Activated CD8-positive, alpha-beta memory T cell treated with anti-CD3 and anti-CD28 coated beads for 36 hours (primary cell): ENCODE measurements at regions not wholly inside any gene's neighbourhood (a gene's known extent, or its start where the extent isn't known, plus 50 kb on each side); places are given as distances from the start of the nearest gene placed in this dataset.

Experiments used
- CTCF ChIA-PET: fragments of 350-600 bp; sonication (Branson Sonifier 250); formaldehyde crosslinking; loops from one replicate; lab custom pipeline; 2021; ENCODE audit warnings: antibody characterized with exemption; lab: Charles Lee
- POLR2A ChIA-PET: fragments of 350-600 bp; sonication (Branson Sonifier 250); formaldehyde crosslinking; loops from one replicate; lab custom pipeline; 2021; ENCODE audit warnings: antibody characterized with exemption; lab: Charles Lee

DNA sequence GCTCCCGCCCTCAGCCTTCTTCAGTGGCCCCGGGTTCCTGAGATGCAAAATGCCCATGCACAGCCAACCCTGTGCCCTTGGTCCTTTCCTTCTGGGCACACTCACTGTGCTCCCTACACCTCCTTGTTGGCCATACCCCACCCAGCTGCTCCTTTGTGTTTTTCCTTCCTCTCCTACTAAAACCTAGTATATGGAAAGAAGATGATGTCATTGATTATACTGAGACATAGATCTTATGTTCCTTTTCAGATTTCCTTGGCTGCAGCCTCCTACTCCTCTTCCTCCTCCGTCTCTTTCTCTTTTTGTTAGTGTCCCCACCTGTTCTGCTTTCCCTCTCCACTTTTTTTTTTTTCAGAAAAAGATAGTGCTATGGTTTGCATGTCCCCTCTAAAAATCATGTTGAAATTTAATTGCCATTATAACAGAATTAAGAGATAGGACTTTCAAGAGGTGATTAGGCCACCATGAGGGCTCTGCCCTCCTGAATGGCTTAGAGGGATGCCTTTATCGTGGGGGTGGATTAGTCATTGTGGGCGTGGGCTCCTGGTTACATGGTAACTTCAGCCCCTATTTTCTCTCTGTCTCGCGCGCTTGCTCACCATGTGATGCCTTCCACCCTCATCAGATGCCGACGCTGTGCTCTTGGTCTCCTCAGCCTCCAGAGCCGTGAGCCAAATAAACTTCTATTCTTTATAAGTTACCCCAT is 254.9 kb upstream of the GATB start:
- ChIA-PET CTCF (no interaction called here), POLR2A (no interaction called here)

DNA sequence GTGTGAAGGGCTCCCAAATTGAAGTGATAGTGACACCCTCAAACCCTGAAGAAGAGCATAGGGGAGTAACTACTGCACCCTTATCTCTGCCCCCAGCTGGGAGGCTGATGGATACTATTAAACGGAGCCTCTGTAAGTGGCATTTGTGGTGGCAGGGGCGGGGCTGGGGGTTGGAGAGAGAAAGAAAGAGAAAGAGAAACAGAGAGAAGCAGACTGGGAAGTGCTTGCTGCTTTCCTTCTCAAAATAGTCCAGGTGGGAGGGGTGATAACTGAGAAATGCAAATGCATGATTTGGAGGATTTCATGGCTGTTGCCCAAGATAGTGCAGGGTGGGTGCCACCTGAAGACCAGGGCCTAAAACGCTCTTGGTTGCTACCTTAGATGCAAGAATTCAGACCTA is 253.5 kb upstream of the GATB start:
- ChIA-PET POLR2A (no interaction called here), CTCF (no interaction called here)

DNA sequence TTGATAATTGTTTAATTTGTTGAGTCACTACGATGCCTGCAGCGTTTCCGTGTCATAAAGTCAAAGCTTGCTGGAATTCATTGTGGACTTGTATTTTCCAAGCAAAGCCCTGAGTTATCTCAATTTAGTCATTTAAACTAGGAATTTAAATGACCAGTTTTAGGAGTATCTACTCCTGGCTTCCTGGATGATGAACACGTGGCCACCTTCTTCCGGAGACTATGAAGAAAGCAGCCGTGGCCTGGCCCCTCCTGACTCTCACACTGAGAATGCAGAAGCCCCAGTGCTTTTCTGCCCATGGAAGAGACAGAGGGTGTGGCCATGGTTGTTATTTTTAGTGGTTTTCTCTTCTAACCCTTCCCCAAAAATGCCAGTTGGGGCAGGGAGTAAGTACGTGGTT is 250.7 kb upstream of the GATB start:
- ChIA-PET POLR2A (no interaction called here), CTCF (no interaction called here)

DNA sequence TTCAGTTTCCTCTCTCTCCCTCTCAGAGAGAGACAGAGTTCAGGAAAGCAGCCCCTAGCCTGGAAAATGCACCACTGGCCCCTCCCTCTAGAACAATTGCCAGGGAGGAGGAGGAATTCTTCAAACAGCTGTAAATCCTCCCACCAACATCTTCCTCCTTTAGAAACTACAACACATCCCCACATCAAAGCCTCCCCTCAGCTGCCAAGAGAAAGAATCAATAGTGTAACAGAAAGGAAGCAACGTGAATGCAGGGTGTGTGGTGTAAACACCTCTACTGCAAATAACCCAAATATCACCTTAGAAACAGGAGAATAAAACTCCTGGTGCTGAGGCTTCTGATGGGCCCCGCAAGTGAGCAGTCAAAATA is 249.9 kb upstream of the GATB start:
- ChIA-PET POLR2A (no interaction called here), CTCF (no interaction called here)

DNA sequence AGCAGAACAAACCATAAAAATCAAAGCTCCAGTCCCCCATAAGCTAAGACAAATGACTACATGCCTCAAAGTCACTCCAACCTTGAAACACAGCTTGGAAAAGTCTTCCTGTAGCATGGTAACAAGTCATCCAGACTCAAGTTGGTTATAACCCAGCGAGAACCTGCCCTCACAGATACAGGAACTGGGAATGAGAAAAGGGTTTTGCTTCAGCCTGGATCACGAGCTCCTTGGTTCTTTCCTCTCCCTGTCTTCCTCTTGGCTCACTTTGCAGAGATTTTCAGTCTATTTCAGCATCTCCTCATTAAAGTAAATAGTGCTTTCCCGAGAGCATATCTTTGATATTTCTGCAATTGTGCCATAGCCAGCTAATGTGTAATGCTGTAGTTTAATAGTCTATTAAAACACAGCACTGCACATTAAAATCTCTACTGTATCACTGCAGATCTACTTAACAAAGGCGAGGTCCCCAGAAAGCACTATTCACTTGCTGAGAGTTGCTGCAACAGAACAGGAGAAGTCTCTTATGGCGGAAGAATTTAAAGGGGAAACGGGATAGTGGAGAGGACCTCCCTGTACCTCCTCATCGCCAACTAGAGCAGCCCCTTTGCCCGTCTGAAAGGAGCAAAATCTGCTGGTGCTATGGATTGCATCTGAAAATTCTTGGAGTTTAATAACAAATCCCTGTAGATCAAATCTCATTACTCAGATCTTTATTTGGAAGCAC is 249.3 kb upstream of the GATB start:
- POLR2A ChIA-PET = no interaction called here
- CTCF ChIA-PET = no interaction called here

DNA sequence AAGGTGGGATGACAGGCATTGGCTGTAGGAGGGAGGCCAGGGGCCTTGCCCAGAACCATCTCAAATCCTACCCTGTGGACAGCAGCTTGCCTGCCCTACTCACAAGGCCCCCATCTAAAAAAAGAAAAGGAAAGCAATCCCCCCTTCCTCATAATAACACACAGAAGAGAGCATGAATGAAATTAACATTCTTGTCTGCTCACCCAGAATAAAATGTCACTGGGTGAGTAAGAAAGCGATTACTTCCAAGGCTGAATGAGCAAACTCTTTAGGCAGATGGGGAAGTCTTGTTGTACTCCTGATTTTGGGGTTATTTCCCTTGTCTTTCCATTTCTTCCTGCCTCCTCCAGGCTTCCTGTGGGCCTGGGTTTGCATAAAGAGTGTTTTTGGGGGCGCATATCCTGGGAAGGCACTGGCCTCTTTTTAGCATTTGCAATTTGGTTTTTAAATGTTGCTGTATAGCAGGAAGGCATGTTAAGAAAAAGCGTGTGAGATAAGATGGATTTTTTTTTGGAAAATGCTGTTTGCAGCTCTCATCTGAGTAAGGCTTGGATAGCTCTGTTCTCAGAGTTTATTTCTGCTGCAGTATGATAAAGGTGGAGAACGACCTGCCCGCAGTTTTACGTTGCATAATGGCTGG is 248.3 kb upstream of the GATB start:
- CTCF ChIA-PET = no interaction called here
- POLR2A ChIA-PET = no interaction called here

DNA sequence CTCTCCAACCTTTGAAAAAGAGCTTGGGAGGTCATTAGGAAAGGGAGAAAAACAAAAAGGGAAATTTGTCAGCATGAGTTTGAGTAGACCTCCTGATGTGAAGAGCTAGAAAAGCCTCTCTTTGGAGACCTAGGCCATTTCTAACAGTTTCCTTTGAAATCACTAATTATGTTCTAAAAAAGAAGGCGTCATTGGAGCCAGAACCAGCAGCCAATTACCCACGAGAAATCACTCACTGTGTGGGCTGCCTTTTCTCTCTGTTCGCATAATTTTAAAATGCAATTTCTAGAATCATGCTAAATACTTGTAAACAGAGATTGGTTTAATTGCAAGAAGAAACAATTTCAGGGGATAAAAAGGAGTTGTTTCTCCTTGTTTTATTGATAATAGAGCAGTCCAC is 246.3 kb upstream of the GATB start:
- POLR2A ChIA-PET = no interaction called here
- CTCF ChIA-PET = no interaction called here

DNA sequence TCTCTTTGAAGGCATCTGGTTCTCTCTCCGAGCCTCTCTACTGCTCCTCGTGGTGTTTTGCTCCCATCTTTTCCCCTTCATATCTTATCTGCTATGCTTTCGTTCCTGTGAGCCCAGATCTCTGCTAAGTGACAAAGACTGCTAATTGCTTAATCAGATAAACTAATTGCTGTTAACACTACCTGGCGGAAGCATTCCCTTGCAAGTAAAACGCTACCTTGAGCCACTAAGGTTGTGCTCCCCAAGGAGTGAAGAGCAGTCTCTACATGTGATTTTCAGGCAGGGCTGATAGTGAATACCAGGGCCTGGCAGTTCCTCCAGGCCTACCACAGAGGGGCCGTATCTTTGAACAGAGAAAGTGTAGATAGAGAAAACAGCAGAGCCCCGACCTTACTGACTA is 244.0 kb upstream of the GATB start:
- ChIA-PET POLR2A (no interaction called here), CTCF (no interaction called here)

DNA sequence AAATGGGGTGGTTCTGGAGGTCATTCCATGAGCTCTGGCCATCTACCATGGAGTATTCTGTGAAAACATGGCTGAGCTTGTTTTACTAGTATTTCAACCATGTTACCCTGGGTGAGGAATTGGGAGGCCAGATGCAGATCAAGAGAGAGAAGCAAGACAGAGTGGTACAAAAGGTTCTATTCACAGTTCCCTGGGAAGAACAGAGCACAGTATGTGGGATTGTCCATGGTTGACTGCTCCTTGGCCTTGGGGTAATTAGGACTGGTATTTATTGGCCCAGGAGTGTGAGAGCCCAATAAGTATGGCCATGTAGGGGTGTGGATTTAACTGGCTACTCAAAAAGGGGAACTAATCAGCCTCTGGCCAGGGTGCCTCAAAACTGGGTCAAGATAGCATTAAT is 239.7 kb upstream of the GATB start:
- POLR2A ChIA-PET = no interaction called here
- CTCF ChIA-PET = no interaction called here

DNA sequence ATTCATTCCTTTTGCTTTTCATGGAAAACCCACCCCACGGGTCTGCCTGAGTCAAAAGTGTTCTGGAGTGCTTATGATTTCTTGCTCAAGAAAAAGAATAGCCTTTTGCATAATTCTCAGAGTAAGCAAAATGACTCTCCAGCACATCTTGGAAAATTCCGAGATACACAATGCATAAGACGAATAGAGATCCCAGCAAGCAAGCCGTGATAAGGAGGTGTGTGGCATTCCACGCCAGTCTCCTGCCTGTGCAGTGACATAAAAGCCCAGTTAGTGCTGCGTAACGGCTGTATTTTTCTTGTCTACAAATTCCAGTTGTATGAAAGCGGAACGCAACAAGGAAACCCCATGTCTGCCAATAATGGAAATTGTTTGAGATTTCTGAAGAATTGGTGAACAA is 237.9 kb upstream of the GATB start:
- ChIA-PET CTCF (no interaction called here), POLR2A (no interaction called here)

DNA sequence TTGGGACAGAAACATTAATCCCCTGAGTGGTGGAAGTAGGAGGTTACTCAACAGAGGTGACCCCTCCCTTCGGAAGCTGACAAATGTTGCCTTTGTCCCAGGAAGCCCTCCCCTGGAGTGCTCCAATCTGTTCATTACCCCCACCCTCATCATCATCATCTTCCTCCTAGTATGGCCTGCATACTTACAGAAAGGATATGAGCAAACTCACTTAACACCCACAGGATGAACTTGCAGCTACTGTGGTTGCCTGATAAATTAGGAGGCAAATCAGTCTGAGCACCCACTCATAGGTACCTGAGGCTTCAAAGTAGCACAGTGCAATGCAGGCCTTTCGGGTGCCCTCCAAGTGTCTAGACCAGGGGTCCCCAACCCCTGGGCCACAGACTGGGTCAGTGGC is 236.7 kb upstream of the GATB start:
- ChIA-PET POLR2A (no interaction called here), CTCF (no interaction called here)

DNA sequence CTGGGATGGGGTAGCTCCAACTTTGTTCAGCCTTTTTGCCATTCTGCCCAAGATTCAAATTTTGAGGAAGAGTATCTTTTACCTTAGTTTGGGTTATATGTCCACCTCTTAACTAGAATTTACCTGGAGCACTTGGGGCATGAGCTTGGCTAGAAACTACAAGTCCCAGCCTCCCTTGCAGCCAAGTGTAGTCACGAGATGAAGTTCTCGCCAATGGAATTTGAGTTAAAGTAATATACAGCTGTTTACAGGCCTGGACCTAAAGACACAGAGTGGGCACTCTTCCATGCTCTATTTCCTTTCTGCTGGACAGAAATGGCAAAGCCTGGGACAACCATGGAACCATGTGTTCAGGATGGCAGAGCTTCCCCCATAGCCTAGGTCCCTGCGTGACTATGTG is 233.6 kb upstream of the GATB start:
- ChIA-PET POLR2A (no interaction called here), CTCF (no interaction called here)

DNA sequence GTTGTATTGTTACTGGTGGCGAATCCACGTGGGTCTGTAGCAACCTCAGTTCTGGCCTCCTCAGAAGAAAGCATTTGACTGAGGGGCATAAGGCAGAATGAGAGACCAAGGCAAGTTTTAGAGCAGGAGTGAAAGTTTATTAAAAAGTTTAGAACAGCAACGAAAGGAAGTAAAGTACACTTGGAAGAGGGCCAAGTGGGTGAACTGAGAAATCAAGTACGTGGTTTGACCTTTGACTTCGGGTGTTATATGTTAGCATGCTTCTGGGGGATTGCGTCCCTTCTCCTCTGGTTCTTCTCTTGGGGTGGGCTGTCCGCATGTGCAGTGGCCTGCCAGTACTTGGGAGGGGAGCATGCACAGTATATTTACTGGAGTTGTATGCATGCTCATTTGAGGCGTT is 232.7 kb upstream of the GATB start:
- ChIA-PET POLR2A (no interaction called here), CTCF (no interaction called here)

DNA sequence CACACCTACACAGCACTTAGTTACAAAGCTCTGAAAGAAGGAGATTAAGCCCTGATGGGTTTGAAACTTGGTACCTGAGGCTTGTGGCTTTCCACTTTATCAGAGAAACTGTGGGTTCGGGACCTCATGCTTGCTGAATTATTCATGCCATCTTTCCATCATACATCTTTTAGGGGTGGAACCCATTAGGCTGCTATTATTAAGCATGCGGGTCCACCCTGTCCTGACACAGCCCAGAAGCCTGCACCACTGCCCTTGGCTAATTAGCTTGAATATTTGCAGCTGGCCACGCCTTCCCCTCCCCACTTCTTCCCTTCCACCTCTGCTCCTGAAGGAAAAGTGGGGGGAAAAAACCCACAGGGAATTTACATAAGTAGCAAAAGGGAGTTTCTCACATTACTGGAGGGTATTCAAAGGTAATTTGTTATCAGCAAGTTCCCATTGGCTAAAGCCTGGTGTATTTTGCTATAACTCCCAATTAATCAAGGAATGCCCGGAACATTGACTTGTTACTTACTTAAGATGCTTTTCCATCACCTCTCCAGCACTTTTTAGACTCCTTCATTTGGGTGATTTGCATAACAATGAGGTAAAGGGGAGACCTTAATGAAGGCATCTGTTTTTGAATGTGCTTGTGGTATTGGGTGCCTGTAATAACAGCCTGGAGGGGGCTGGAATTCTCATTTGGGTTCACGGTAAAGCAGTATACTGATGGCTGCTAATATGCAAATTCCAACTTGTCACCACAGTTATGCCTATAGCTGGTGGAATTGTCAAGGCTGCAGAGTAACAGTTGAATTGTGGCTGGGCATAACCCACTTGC is 231.7 kb upstream of the GATB start:
- POLR2A ChIA-PET = no interaction called here
- CTCF ChIA-PET = interaction anchor here (0.6 kb wide), 1 partner anchor 443 kb away, joined by 3 read pairs; no protein-coding TSS in a partner anchor

DNA sequence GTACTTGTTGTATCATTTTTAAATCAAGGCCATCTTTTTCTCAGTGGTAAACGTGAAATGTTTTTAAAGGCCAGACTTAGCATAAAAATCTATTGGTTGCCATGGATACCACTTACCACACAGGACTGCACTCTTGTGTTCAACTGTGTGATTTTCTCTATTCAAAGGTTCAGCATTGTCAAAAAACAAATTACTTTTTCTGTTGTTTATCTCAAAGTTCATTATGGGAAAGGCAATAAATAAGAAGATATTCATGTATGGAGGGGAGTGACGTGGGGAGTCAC is 231.0 kb upstream of the GATB start:
- CTCF ChIA-PET = no interaction called here
- POLR2A ChIA-PET = no interaction called here

DNA sequence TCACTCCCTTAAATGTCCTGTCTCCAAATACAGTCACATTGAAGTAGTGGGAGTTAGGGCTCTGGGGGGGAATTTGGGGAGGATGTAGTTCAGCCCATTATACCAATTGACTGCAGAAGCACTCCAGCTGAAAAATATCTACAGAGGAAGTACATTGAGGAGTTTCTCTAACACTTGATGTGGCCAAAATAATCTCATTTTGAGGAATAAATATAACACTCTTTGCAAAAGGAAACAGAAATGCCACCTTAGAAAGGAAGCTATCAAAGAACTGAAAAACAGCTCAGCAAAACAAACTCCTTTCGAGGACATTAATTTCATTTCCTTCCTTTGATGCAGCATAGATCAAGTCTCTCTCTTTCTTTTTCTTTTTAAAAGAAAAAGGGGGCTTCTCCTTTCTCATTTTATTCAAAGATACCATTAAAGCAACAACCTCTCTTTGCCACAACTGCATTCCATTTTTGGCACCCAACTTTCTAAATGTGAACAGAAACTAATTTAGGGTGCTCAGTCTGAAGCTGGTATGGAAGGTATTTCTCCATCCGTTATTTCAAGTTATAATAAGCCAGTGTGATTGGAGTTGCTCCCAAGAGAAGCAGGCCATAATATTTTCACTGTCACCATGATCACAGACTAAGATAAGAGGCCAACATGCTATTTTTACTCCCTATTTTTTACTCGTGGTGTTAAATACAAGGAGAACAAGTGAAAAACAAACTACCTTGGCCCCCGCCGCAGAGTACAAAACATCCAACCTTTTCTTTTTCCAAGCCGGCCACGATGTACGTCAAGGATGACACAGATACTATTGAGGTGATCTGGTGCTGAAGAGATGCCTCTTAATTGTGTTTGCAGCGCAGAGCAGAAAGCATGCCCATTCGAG is 230.4 kb upstream of the GATB start:
- ChIA-PET CTCF (interaction anchor here (0.5 kb wide), 1 partner anchor 344 kb away, joined by 3 read pairs; no protein-coding TSS in a partner anchor), POLR2A (no interaction called here)

DNA sequence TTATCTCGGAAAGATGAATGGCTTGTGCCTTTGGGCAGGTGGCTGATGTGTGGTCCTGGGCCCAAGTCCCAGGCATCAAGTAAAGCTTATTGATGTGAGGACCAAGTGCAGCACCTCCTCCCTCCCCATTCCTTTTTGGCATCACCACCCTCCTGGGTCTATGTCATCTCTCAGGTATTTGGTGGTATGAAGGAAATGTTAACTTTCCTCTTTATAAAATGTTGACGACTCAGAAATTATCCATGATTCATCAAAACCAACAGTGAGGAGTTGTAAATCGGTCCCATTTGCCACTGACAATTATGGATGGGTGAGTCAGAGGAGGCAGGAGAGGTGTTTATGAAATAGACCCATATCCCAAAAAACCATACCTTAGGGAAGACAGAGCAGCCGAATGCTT is 229.4 kb upstream of the GATB start:
- ChIA-PET POLR2A (no interaction called here), CTCF (no interaction called here)

DNA sequence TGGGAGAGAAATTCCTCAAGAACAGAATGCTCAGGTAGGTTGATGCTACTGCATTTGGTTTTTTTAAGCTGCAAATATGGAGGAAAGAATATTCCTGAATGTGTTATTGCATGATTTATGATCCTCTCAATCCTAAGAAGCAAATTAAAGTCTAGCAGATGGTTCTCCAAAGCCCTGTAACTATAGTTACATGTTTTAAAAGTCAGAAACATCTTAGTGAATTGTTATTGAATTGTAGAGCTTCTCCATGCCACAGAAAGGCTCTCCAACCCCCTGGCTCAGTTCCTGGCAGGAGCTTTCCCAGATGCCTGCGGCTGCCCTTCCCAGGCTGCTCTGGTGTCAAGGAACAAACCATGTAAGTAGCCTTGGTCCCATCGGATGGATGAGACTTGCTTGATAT is 227.8 kb upstream of the GATB start:
- CTCF ChIA-PET = no interaction called here

DNA sequence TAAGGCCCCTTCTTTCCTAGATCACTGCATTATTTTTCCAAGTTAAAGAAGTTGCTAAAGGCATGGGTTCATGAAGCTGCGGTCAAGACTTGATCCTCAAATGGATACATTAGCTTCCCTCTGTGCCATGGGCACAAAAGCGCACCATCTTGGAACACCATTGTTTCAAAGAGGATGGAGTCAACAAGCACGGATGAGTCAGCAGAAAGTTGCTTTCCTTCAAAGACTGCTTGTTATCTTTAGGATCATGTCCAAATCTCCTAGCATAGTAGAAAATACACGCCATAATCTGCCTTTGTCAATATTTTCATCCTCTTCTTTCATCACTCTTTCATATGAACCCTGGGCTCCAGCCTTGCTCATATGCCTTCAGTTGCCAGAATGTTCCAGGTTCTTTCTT is 226.8 kb upstream of the GATB start:
- POLR2A ChIA-PET = no interaction called here
- CTCF ChIA-PET = no interaction called here

More for the DNA sequence above, 227.8 kb upstream of the GATB start:
- POLR2A ChIA-PET = no interaction called here
